ENCODE measurements at regions not wholly inside any gene's neighbourhood (a gene's known extent, or its start where the extent isn't known, plus 50 kb on each side); places are given as distances from the start of the nearest gene placed in this dataset.

DNA sequence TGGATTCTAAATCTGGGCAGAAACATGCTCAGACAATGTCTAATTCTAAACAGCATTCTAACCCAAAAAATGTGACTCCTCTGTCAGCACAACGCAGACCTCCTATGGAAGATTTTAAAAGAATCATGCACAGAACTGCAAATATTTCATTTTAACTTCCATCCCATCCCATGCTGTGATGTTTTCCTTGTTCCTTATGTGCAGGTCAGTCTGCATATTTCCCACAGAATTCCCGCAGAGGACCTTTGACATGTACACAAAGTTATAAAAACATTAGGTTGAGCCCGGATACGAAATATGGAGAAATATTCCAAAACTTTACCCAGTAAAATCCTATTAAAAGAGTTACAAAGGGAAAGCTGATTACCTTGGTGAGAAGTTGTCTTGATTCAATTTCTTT lies 467.1 kb upstream of the EPHA7 start:
- no peaks in the 10 kb centered on the region for H4K20me1 ChIP-seq (ENCODE audit: insufficient read depth, low read length)
- H3K79me2 ChIP-seq (ENCODE audit: insufficient read depth, low read length): no peaks in the 10 kb centered on the region
- in situ Hi-C loops (cut with HindIII; ENCODE audit: extremely low pct_ligation_motif_present, low pct_unique_long_range_greater_than_20kb): no loop called here
- H3K27ac ChIP-seq (ENCODE audit: extremely low read length, insufficient read depth, low read length): no peak overlapping the region
- no peak overlapping the region for H2AFZ ChIP-seq (ENCODE audit: low read length)
- no TSS peak for BruUV-seq (replicated peaks)
- H3K4me3 ChIP-seq (replicated peaks in 1 of 3; ENCODE audit: insufficient read depth in 1 of 3, low read depth in 2 of 3, low read length in 3 of 3): no peak overlapping the region
- H3K4me1 ChIP-seq (ENCODE audit: insufficient read depth, low read length): no peaks in the 10 kb centered on the region
- no peak overlapping the region for H3K4me2 ChIP-seq (ENCODE audit: low read depth, low read length)
- no peaks in the 10 kb centered on the region for H3K9me3 ChIP-seq (ENCODE audit: low read length)
- CTCF ChIA-PET (ENCODE audit: low intra/inter-chr PET ratio, low total read pairs): no interaction called here
- H3K9ac ChIP-seq (ENCODE audit: insufficient read depth, low read depth, low read length): no peak overlapping the region
- no peaks in the 10 kb centered on the region for H3K36me3 ChIP-seq (replicated peaks in 1 of 2; ENCODE audit: control insufficient read depth in 1 of 2, insufficient read depth in 2 of 2, low read length in 2 of 2)
- intact Hi-C loops (cut with micrococcal nuclease; ENCODE audit: unreplicated experiment): no loop called here
- DNase-seq (ENCODE audit: low spot score): no peak
- ATAC-seq: no peak
- POLR2A ChIA-PET: no interaction called here
- TF ChIP-seq ZNF558 (CRISPR knock-in tag; IDR thresholded peaks at IDR 0.05; ENCODE audit: borderline replicate concordance): no peak
- TF ChIP-seq, protein P1, sequence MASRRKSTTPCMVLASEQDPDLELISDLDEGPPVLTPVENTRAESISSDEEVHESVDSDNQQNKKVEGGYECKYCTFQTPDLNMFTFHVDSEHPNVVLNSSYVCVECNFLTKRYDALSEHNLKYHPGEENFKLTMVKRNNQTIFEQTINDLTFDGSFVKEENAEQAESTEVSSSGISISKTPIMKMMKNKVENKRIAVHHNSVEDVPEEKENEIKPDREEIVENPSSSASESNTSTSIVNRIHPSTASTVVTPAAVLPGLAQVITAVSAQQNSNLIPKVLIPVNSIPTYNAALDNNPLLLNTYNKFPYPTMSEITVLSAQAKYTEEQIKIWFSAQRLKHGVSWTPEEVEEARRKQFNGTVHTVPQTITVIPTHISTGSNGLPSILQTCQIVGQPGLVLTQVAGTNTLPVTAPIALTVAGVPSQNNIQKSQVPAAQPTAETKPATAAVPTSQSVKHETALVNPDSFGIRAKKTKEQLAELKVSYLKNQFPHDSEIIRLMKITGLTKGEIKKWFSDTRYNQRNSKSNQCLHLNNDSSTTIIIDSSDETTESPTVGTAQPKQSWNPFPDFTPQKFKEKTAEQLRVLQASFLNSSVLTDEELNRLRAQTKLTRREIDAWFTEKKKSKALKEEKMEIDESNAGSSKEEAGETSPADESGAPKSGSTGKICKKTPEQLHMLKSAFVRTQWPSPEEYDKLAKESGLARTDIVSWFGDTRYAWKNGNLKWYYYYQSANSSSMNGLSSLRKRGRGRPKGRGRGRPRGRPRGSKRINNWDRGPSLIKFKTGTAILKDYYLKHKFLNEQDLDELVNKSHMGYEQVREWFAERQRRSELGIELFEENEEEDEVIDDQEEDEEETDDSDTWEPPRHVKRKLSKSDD (CRISPR knock-in tag; IDR thresholded peaks at IDR 0.05; ENCODE audit: low read depth): no peak
- TF ChIP-seq GATA4 (IDR thresholded peaks at IDR 0.05; ENCODE audit: borderline replicate concordance, low read depth): no peak
- TF ChIP-seq, protein P2, sequence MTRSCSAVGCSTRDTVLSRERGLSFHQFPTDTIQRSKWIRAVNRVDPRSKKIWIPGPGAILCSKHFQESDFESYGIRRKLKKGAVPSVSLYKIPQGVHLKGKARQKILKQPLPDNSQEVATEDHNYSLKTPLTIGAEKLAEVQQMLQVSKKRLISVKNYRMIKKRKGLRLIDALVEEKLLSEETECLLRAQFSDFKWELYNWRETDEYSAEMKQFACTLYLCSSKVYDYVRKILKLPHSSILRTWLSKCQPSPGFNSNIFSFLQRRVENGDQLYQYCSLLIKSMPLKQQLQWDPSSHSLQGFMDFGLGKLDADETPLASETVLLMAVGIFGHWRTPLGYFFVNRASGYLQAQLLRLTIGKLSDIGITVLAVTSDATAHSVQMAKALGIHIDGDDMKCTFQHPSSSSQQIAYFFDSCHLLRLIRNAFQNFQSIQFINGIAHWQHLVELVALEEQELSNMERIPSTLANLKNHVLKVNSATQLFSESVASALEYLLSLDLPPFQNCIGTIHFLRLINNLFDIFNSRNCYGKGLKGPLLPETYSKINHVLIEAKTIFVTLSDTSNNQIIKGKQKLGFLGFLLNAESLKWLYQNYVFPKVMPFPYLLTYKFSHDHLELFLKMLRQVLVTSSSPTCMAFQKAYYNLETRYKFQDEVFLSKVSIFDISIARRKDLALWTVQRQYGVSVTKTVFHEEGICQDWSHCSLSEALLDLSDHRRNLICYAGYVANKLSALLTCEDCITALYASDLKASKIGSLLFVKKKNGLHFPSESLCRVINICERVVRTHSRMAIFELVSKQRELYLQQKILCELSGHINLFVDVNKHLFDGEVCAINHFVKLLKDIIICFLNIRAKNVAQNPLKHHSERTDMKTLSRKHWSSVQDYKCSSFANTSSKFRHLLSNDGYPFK (CRISPR knock-in tag; IDR thresholded peaks at IDR 0.05; ENCODE audit: borderline replicate concordance): no peak
- TF ChIP-seq XBP1 (CRISPR knock-in tag; IDR thresholded peaks at IDR 0.05): no peak
- TF ChIP-seq ZNF264 (CRISPR knock-in tag; IDR thresholded peaks at IDR 0.05): no peak
- no peak for TF ChIP-seq POGZ (CRISPR knock-in tag; IDR thresholded peaks at IDR 0.05)
- TF ChIP-seq KAT8 (CRISPR knock-in tag; IDR thresholded peaks at IDR 0.05): no peak
- TF ChIP-seq EEA1 (CRISPR knock-in tag; IDR thresholded peaks at IDR 0.05; ENCODE audit: borderline replicate concordance): no peak
- TF ChIP-seq SOX13 (IDR thresholded peaks at IDR 0.05): no peak
- TF ChIP-seq SOX13 (CRISPR knock-in tag; conservative IDR thresholded peaks at IDR 0.05 in 1 of 2, IDR thresholded peaks at IDR 0.05 in 1 of 2): no peak
- TF ChIP-seq, protein P3, sequence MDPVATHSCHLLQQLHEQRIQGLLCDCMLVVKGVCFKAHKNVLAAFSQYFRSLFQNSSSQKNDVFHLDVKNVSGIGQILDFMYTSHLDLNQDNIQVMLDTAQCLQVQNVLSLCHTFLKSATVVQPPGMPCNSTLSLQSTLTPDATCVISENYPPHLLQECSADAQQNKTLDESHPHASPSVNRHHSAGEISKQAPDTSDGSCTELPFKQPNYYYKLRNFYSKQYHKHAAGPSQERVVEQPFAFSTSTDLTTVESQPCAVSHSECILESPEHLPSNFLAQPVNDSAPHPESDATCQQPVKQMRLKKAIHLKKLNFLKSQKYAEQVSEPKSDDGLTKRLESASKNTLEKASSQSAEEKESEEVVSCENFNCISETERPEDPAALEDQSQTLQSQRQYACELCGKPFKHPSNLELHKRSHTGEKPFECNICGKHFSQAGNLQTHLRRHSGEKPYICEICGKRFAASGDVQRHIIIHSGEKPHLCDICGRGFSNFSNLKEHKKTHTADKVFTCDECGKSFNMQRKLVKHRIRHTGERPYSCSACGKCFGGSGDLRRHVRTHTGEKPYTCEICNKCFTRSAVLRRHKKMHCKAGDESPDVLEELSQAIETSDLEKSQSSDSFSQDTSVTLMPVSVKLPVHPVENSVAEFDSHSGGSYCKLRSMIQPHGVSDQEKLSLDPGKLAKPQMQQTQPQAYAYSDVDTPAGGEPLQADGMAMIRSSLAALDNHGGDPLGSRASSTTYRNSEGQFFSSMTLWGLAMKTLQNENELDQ (CRISPR knock-in tag; IDR thresholded peaks at IDR 0.05; ENCODE audit: borderline replicate concordance): no peak
- TF ChIP-seq ZFP36L2 (CRISPR knock-in tag; IDR thresholded peaks at IDR 0.05): no peak
- TF ChIP-seq RFXAP (CRISPR knock-in tag; IDR thresholded peaks at IDR 0.05; ENCODE audit: borderline replicate concordance): no peak
- TF ChIP-seq ZNF44 (CRISPR knock-in tag; IDR thresholded peaks at IDR 0.05): no peak
- no peak for TF ChIP-seq SMAD3 (CRISPR knock-in tag; IDR thresholded peaks at IDR 0.05)
- WGBS (ENCODE audit: low lambda C conversion rate): 11% methylated on average over 4 of the region's 4 CpGs
- H3K27me3 ChIP-seq (ENCODE audit: control insufficient read depth in 1 of 2, insufficient read depth in 2 of 2, low read length in 2 of 2): no peaks in the 10 kb centered on the region
- FAIRE-seq: no peak

All from HepG2 (cell line).